H9 (cell line): ENCODE measurements at regions not wholly inside any gene's neighbourhood (a gene's known extent, or its start where the extent isn't known, plus 50 kb on each side); places are given as distances from the start of the nearest gene placed in this dataset.

ENCODE experiments used
- DNase-seq: peaks from one replicate; pipeline ENCODE4 v3.0.0-alpha.2; 2017
- H2AFZ ChIP-seq: one replicate; pipeline ENCODE4 v1.6.1; 2013; ENCODE audit warnings: mild to moderate bottlenecking, low read length, control low read depth, moderate library complexity
- H2AK5ac ChIP-seq: 2 replicates; pipeline ENCODE4 v1.6.1; 2013; ENCODE audit warnings: low read length, control low read depth, mixed read lengths; ENCODE audit not compliant: insufficient read length
- H2BK120ac ChIP-seq: one replicate; pipeline ENCODE4 v1.6.1; 2013; ENCODE audit warnings: low read depth, mild to moderate bottlenecking, low read length, control low read depth, inconsistent platforms; ENCODE audit not compliant: poor library complexity, severe bottlenecking
- H2BK12ac ChIP-seq: 2 replicates; pipeline ENCODE4 v1.6.1; 2013; ENCODE audit warnings: low read length, control low read depth, mixed read lengths, low read depth; ENCODE audit not compliant: insufficient read length
- H2BK15ac ChIP-seq: 2 replicates; pipeline ENCODE4 v1.6.1; 2013; ENCODE audit warnings: low read depth, low read length, control low read depth
- H2BK20ac ChIP-seq: one replicate; pipeline ENCODE4 v1.6.1; 2013; ENCODE audit warnings: low read depth, mild to moderate bottlenecking, low read length, control low read depth, inconsistent platforms; ENCODE audit not compliant: poor library complexity, severe bottlenecking
- H2BK5ac ChIP-seq: 2 replicates; pipeline ENCODE4 v1.6.1; 2013; ENCODE audit warnings: low read length, control low read depth, mixed read lengths; ENCODE audit not compliant: insufficient read length
- H3K14ac ChIP-seq: 2 replicates; pipeline ENCODE4 v1.6.1; 2013; ENCODE audit warnings: low read length, control low read depth; ENCODE audit not compliant: insufficient read depth
- H3K18ac ChIP-seq: 2 replicates; pipeline ENCODE4 v1.6.1; 2013; ENCODE audit warnings: low read depth, mild to moderate bottlenecking, mixed read lengths, low read length, control low read depth; ENCODE audit not compliant: insufficient read length
- H3K23ac ChIP-seq: 2 replicates; pipeline ENCODE4 v1.6.1; 2013; ENCODE audit warnings: low read length, control low read depth, mixed read lengths, low read depth; ENCODE audit not compliant: insufficient read length
- H3K23me2 ChIP-seq: 2 replicates; pipeline ENCODE4 v1.6.1; 2013; ENCODE audit warnings: low read depth, mild to moderate bottlenecking, mixed read lengths, low read length, control low read depth; ENCODE audit not compliant: insufficient read length, poor library complexity, severe bottlenecking
- H3K27ac ChIP-seq: 2 replicates; pipeline ENCODE4 v1.5.1; 2013; ENCODE audit warnings: low read length, control low read depth, mixed read lengths, low read depth; ENCODE audit not compliant: insufficient read length
- H3K27me3 ChIP-seq: 2 replicates; pipeline ENCODE4 v1.6.1; 2013; ENCODE audit warnings: low read length, control low read depth, inconsistent platforms; ENCODE audit not compliant: insufficient read depth
- H3K4ac ChIP-seq: 2 replicates; pipeline ENCODE4 v1.6.1; 2013; ENCODE audit warnings: low read depth, mild to moderate bottlenecking, control low read depth, inconsistent platforms, low read length, moderate library complexity
- H3K4me1 ChIP-seq: 2 replicates; pipeline ENCODE4 v1.6.1; 2013; ENCODE audit warnings: low read length, control low read depth, inconsistent platforms; ENCODE audit not compliant: insufficient read depth
- H3K4me2 ChIP-seq: 2 replicates; pipeline ENCODE4 v1.6.1; 2013; ENCODE audit warnings: low read length, control low read depth, mixed read lengths; ENCODE audit not compliant: insufficient read length, insufficient read depth
- H3K56ac ChIP-seq: 2 replicates; pipeline ENCODE4 v1.6.1; 2013; ENCODE audit warnings: low read depth, mild to moderate bottlenecking, mixed read lengths, low read length, control low read depth; ENCODE audit not compliant: insufficient read length
- H3K79me1 ChIP-seq: 2 replicates; pipeline ENCODE4 v1.6.1; 2013; ENCODE audit warnings: low read depth, mild to moderate bottlenecking, moderate library complexity, low read length, control low read depth, inconsistent platforms; ENCODE audit not compliant: insufficient read depth, poor library complexity, severe bottlenecking
- H3K79me2 ChIP-seq: 2 replicates; pipeline ENCODE4 v1.6.1; 2013; ENCODE audit warnings: low read length, control low read depth, inconsistent platforms; ENCODE audit not compliant: insufficient read depth
- H3K9ac ChIP-seq: 2 replicates; pipeline ENCODE4 v1.6.1; 2013; ENCODE audit warnings: low read length, control low read depth, mixed read lengths; ENCODE audit not compliant: insufficient read length; ENCODE audit errors: extremely low read depth
- H3K9me3 ChIP-seq: one replicate; pipeline ENCODE4 v1.6.1; 2013; ENCODE audit warnings: low read depth, low read length, inconsistent platforms; ENCODE audit not compliant: control insufficient read depth
- H3T11ph ChIP-seq: one replicate; pipeline ENCODE4 v1.6.1; 2013; ENCODE audit warnings: mild to moderate bottlenecking, low read length, control low read depth, inconsistent platforms
- H4K20me1 ChIP-seq: one replicate; pipeline ENCODE4 v1.6.1; 2013; ENCODE audit not compliant: control insufficient read depth, insufficient read length, insufficient read depth
- H4K5ac ChIP-seq: 2 replicates; pipeline ENCODE4 v1.6.1; 2013; ENCODE audit warnings: low read depth, mild to moderate bottlenecking, mixed read lengths, low read length, control low read depth; ENCODE audit not compliant: insufficient read length
- H4K8ac ChIP-seq: replicated peaks from 2 replicates; pipeline ENCODE4 v1.6.1; 2013; ENCODE audit warnings: low read length, control low read depth, mixed read lengths, low read depth; ENCODE audit not compliant: insufficient read length
- H4K91ac ChIP-seq: 2 replicates; pipeline ENCODE4 v1.6.1; 2013; ENCODE audit warnings: low read depth, mild to moderate bottlenecking, moderate library complexity, mixed read lengths, low read length, control low read depth; ENCODE audit not compliant: insufficient read length
- H3K27ac Mint-ChIP-seq, 3 experiments: 2 replicates in 2 of 3; 3 replicates in 1 of 3; pipeline ENCODE4 v1.8.0; 2020 to 2021; ENCODE audit warnings: mixed read lengths in 3 of 3, mild to moderate bottlenecking in 1 of 3, moderate library complexity in 1 of 3
- H3K27me3 Mint-ChIP-seq: 2 replicates; pipeline ENCODE4 v1.8.0; 2021; ENCODE audit warnings: low read depth, mild to moderate bottlenecking, moderate library complexity, mixed read lengths
- H3K36me3 Mint-ChIP-seq, 3 experiments: 2 replicates in 2 of 3; 3 replicates in 1 of 3; pipeline ENCODE4 v1.8.0; 2020 to 2021; ENCODE audit warnings: low read depth in 3 of 3, mixed read lengths in 3 of 3; ENCODE audit not compliant: insufficient read depth in 1 of 3
- H3K4me1 Mint-ChIP-seq, 2 experiments: 2 replicates each; pipeline ENCODE4 v1.8.0; 2020; ENCODE audit warnings: mixed read lengths in 2 of 2
- H3K4me3 Mint-ChIP-seq, 2 experiments: 2 replicates in 1 of 2; 3 replicates in 1 of 2; pipeline ENCODE4 v1.8.0; 2020 to 2021; ENCODE audit warnings: mild to moderate bottlenecking in 2 of 2, mixed read lengths in 2 of 2, moderate library complexity in 1 of 2
- H3K9me3 Mint-ChIP-seq, 2 experiments: 2 replicates in 1 of 2; 3 replicates in 1 of 2; pipeline ENCODE4 v1.8.0; 2020; ENCODE audit warnings: mild to moderate bottlenecking in 2 of 2, mixed read lengths in 2 of 2, moderate library complexity in 1 of 2
- CTCF ChIP-seq: fragments of 200-600 bp; sonication (generic); conservative IDR thresholded peaks from 3 replicates; pipeline ENCODE4 v1.8.0; 2021; ENCODE audit warnings: antibody characterized with exemption, mild to moderate bottlenecking
- WGBS: extraction: QIAGEN DNeasy Blood & Tissue Kit; methylation state at CpG from one replicate; pipeline ENCODE4 v1.1.7; 2013; ENCODE audit warnings: missing lambda C conversion rate, low lambda C conversion rate, mixed read lengths; ENCODE audit not compliant: insufficient read length; ENCODE audit errors: extremely low coverage; 5-methylcytosine and 5-hydroxymethylcytosine counted together

GRCh38 chr12:89256060-89256459, 96.2 kb downstream of the DUSP6 start:
- no peaks in the 10 kb centered on the region; the same call in 1 of the 2 replicates for H3K4me1 ChIP-seq
- no peak overlapping the region for H2AFZ ChIP-seq
- H2BK120ac ChIP-seq, result no peak overlapping the region
- H4K5ac ChIP-seq, result no peak overlapping the region
- H4K8ac ChIP-seq, result no peak overlapping the region
- no peak overlapping the region for H3K18ac ChIP-seq
- H4K20me1 ChIP-seq, result no peaks in the 10 kb centered on the region
- no peak overlapping the region for H3K4ac ChIP-seq
- H3K27me3 Mint-ChIP-seq, result peaks cover 6% of the 10 kb centered on the region; the same call in 1 of the 2 replicates
- no peak overlapping the region for H3K9ac ChIP-seq
- H3K4me1 Mint-ChIP-seq, result peaks cover 6 to 12% of the 10 kb centered on the region in 2 experiments
- no peak for TF ChIP-seq CTCF
- H2BK15ac ChIP-seq, result no peak overlapping the region
- peaks cover 3% of the 10 kb centered on the region; the same call in 1 of the 2 replicates for H3K27me3 ChIP-seq
- H3K27ac ChIP-seq, result no peak overlapping the region
- H3K36me3 Mint-ChIP-seq, result peaks cover 0 to 2% (median 0%) of the 10 kb centered on the region in 3 experiments; a peak in 3 of 7 replicates
- no peaks in the 10 kb centered on the region for H3K23me2 ChIP-seq
- H4K91ac ChIP-seq, result no peak overlapping the region
- H3K79me2 ChIP-seq, result no peaks in the 10 kb centered on the region
- no peak overlapping the region for H3T11ph ChIP-seq
- WGBS, result no CpG with 5 or more reads among the region's 1 CpG
- no peaks in the 10 kb centered on the region for H3K79me1 ChIP-seq
- H3K9me3 ChIP-seq, result no peaks in the 10 kb centered on the region
- H2BK5ac ChIP-seq, result no peak overlapping the region
- no peak overlapping the region for H3K4me2 ChIP-seq
- peaks cover 5 to 7% of the 10 kb centered on the region in 2 experiments; a peak in 2 of 5 replicates for H3K9me3 Mint-ChIP-seq
- no peak overlapping the region for H2BK12ac ChIP-seq
- no peak overlapping the region for H3K14ac ChIP-seq
- no peak overlapping the region for H3K56ac ChIP-seq
- no peak overlapping the region for H2BK20ac ChIP-seq
- DNase-seq, result no peak
- H3K27ac Mint-ChIP-seq, result no peak overlapping the region
- H2AK5ac ChIP-seq, result no peak overlapping the region
- H3K23ac ChIP-seq, result no peak overlapping the region
- no peak overlapping the region for H3K4me3 Mint-ChIP-seq
